SK-N-SH (cell line): ENCODE measurements at regions not wholly inside any gene's neighbourhood (a gene's known extent, or its start where the extent isn't known, plus 50 kb on each side); places are given as distances from the start of the nearest gene placed in this dataset.

Experiments used
- CTCF ChIA-PET: fragments of 300-600, 350-600 bp; formaldehyde crosslinking; extraction: SDS; loops from one replicate; lab custom pipeline; 2021; lab: Yijun Ruan, JAX
- POLR2A ChIA-PET: fragments of 350-600 bp; sonication (Branson Sonifier 250); formaldehyde crosslinking; extraction: SDS; loops from one replicate; lab custom pipeline; 2020; ENCODE audit warnings: antibody characterized with exemption, inconsistent platforms; lab: Yijun Ruan, JAX
- DNase-seq: peaks from one replicate; pipeline ENCODE4 v3.0.0; 2012
- H2AFZ ChIP-seq: fragments of 200-600 bp; sonication (generic); 2 replicates; pipeline ENCODE4 v1.8.1; 2016; ENCODE audit warnings: antibody characterized with exemption, mild to moderate bottlenecking, low read depth
- H3F3A ChIP-seq: fragments of 200-600 bp; sonication (generic); replicated peaks from 2 replicates; pipeline ENCODE3; 2016; ENCODE audit warnings: antibody characterized with exemption, mild to moderate bottlenecking; ENCODE audit not compliant: insufficient read depth
- H3K27ac ChIP-seq, 2 experiments: fragments of 200-500 bp in 1 of 2; fragments of 200-600 bp in 1 of 2; sonication (Bioruptor generic) in 1 of 2; sonication (generic), shearing (Covaris generic) in 1 of 2; 2 replicates each; pipeline versions ENCODE4 v1.5.1 to v1.6.1; 2014 to 2016; ENCODE audit warnings: low read depth in 2 of 2, inconsistent platforms in 1 of 2, low read length in 1 of 2, mild to moderate bottlenecking in 1 of 2, mixed read lengths in 1 of 2
- H3K27me3 ChIP-seq: fragments of 200-600 bp; sonication (generic), shearing (Covaris generic); 2 replicates; pipeline ENCODE4 v1.6.1; 2016; ENCODE audit warnings: mixed run types; ENCODE audit not compliant: insufficient read depth
- H3K36me3 ChIP-seq, 2 experiments: fragments of 200-500 bp in 1 of 2; fragments of 200-600 bp in 1 of 2; sonication (Bioruptor generic) in 1 of 2; sonication (generic) in 1 of 2; replicated peaks in 1 of 2; 2 replicates each; pipeline versions ENCODE3 to v1.5.1; 2014 to 2016; ENCODE audit warnings: low read length in 1 of 2, mild to moderate bottlenecking in 1 of 2; ENCODE audit not compliant: insufficient read depth in 2 of 2, control insufficient read depth in 1 of 2
- H3K4me1 ChIP-seq, 2 experiments: fragments of 200-500 bp in 1 of 2; fragments of 200-600 bp in 1 of 2; sonication (Bioruptor generic) in 1 of 2; sonication (generic), shearing (Covaris generic) in 1 of 2; 2 replicates each; pipeline versions ENCODE4 v1.5.1 to v1.6.1; 2014 to 2016; ENCODE audit warnings: low read depth in 1 of 2, low read length in 1 of 2, mixed run types in 1 of 2; ENCODE audit not compliant: insufficient read depth in 2 of 2, control insufficient read depth in 1 of 2
- H3K4me2 ChIP-seq: fragments of 200-600 bp; sonication (generic), shearing (Covaris generic); 2 replicates; pipeline ENCODE4 v1.6.1; 2017; ENCODE audit warnings: mixed run types
- H3K4me3 ChIP-seq, 2 experiments: fragments of 200-500 bp in 1 of 2; fragments of 200-600 bp in 1 of 2; sonication (Bioruptor generic) in 1 of 2; sonication (generic), shearing (Covaris generic) in 1 of 2; 2 replicates each; pipeline versions ENCODE4 v1.5.1 to v1.8.1; 2014 to 2016; ENCODE audit warnings: low read depth in 2 of 2, inconsistent platforms in 1 of 2, low read length in 1 of 2, mild to moderate bottlenecking in 1 of 2, mixed read lengths in 1 of 2, moderate library complexity in 1 of 2
- H3K79me2 ChIP-seq: fragments of 200-600 bp; sonication (generic); 2 replicates; pipeline ENCODE4 v1.8.1; 2017; ENCODE audit warnings: mild to moderate bottlenecking; ENCODE audit not compliant: insufficient read depth
- H3K9ac ChIP-seq: fragments of 200-600 bp; sonication (generic); 2 replicates; pipeline ENCODE4 v1.6.1; 2017; ENCODE audit warnings: mixed run types
- H3K9me2 ChIP-seq: fragments of 200-600 bp; sonication (generic); 2 replicates; pipeline ENCODE4 v1.6.1; 2017; ENCODE audit warnings: mixed run types
- H3K9me3 ChIP-seq: fragments of 200-600 bp; sonication (generic); 2 replicates; pipeline ENCODE4 v1.6.1; 2017; ENCODE audit warnings: mixed run types, mild to moderate bottlenecking, moderate library complexity
- H4K20me1 ChIP-seq: fragments of 200-600 bp; sonication (generic); 2 replicates; pipeline ENCODE4 v1.6.1; 2017; ENCODE audit warnings: mild to moderate bottlenecking, mixed run types; ENCODE audit not compliant: insufficient read depth
- CTCF ChIP-seq: fragments of 200-600 bp; sonication (generic); IDR thresholded peaks from 2 replicates; pipeline ENCODE4 v1.6.1; 2017; ENCODE audit warnings: antibody characterized with exemption, mild to moderate bottlenecking, moderate library complexity
- ELF1 ChIP-seq: IDR thresholded peaks from 2 replicates; pipeline ENCODE4 v1.4.0; 2012
- FOSL2 ChIP-seq: IDR thresholded peaks from 2 replicates; pipeline ENCODE4 v1.4.0; 2012; ENCODE audit warnings: low read depth, mild to moderate bottlenecking, moderate library complexity, borderline replicate concordance
- FOXJ3 ChIP-seq: sonication (generic); formaldehyde crosslinking; IDR thresholded peaks from 2 replicates; pipeline ENCODE4 v1.5.1; 2020; ENCODE audit warnings: mild to moderate bottlenecking, missing genetic modification reagents
- GATA2 ChIP-seq: sonication (generic); formaldehyde crosslinking; IDR thresholded peaks from 2 replicates; pipeline ENCODE4 v1.5.0; 2020; ENCODE audit warnings: mild to moderate bottlenecking, missing genetic modification reagents
- JUND ChIP-seq: IDR thresholded peaks from 2 replicates; pipeline ENCODE4 v1.4.0; 2012
- MAX ChIP-seq: IDR thresholded peaks from 2 replicates; pipeline ENCODE4 v1.4.0; 2012; ENCODE audit warnings: low read depth
- MEF2A ChIP-seq: IDR thresholded peaks from 2 replicates; pipeline ENCODE4 v1.4.0; 2012; ENCODE audit warnings: low read depth, borderline replicate concordance
- MXI1 ChIP-seq: IDR thresholded peaks from 2 replicates; pipeline ENCODE4 v1.6.1; 2012; ENCODE audit warnings: mild to moderate bottlenecking, low read depth, low read length, improper control_type of control experiment
- POLR2AphosphoS5 ChIP-seq: IDR thresholded peaks from 2 replicates; pipeline ENCODE4 v1.6.1; 2012; ENCODE audit warnings: low read depth, low read length
- RCOR1 ChIP-seq: fragments of 150-350 bp; IDR thresholded peaks from 2 replicates; pipeline ENCODE4 v1.6.1; 2017; ENCODE audit warnings: antibody characterized with exemption, low read length
- REST ChIP-seq: IDR thresholded peaks from 2 replicates; pipeline ENCODE4 v1.6.1; 2012; ENCODE audit warnings: mild to moderate bottlenecking, low read depth, low read length, moderate library complexity
- RFX5 ChIP-seq: IDR thresholded peaks from 2 replicates; pipeline ENCODE4 v1.6.1; 2012; ENCODE audit warnings: mild to moderate bottlenecking, improper control_type of control experiment, low read length
- SMC3 ChIP-seq: IDR thresholded peaks from 2 replicates; pipeline ENCODE4 v1.6.1; 2012; ENCODE audit warnings: low read depth, low read length, improper control_type of control experiment
- TAF1 ChIP-seq: IDR thresholded peaks from 2 replicates; pipeline ENCODE4 v1.6.1; 2012; ENCODE audit warnings: low read depth, mild to moderate bottlenecking, low read length, moderate library complexity, borderline replicate concordance
- TEAD4 ChIP-seq: IDR thresholded peaks from 2 replicates; pipeline ENCODE4 v1.4.0; 2012; ENCODE audit warnings: mild to moderate bottlenecking, borderline replicate concordance; ENCODE audit not compliant: insufficient read depth
- YY1 ChIP-seq: IDR thresholded peaks from 2 replicates; pipeline ENCODE4 v1.4.0; 2012; ENCODE audit warnings: low read depth, mild to moderate bottlenecking
- ZBTB33 ChIP-seq: IDR thresholded peaks from 2 replicates; pipeline ENCODE4 v1.4.0; 2012; ENCODE audit warnings: low read depth, borderline replicate concordance
- WGBS: methylation state at CpG from one replicate; pipeline ENCODE4 v1.1.6; 2017; ENCODE audit warnings: low lambda C conversion rate; 5-methylcytosine and 5-hydroxymethylcytosine counted together

GRCh38 chrX:82333575-82333974 is 1131.7 kb downstream of the SH3BGRL start:
- H3K4me1 ChIP-seq, result no peaks in the 10 kb centered on the region
- H3K36me3 ChIP-seq, result no peaks in the 10 kb centered on the region
- H3K79me2 ChIP-seq, result no peaks in the 10 kb centered on the region
- no peak for TF ChIP-seq TEAD4
- no peak for TF ChIP-seq TAF1
- no peak for TF ChIP-seq FOSL2
- TF ChIP-seq CTCF, result no peak
- TF ChIP-seq GATA2 (CRISPR knock-in tag), result no peak
- no peak for TF ChIP-seq REST
- no peak for TF ChIP-seq JUND
- no peak for TF ChIP-seq MEF2A
- ChIA-PET CTCF (no interaction called here), POLR2A (no interaction called here)
- no peaks in the 10 kb centered on the region for H3K9me2 ChIP-seq
- H2AFZ ChIP-seq, result no peak overlapping the region
- no peak overlapping the region for H3K4me2 ChIP-seq
- H3K4me3 ChIP-seq, result no peak overlapping the region
- no peaks in the 10 kb centered on the region for H3F3A ChIP-seq
- H3K27ac ChIP-seq, result no peak overlapping the region
- DNase-seq, result no peak
- 4% methylated on average over 1 of the region's 1 CpG for WGBS
- no peaks in the 10 kb centered on the region for H4K20me1 ChIP-seq
- H3K9me3 ChIP-seq, result no peaks in the 10 kb centered on the region
- H3K9ac ChIP-seq, result no peak overlapping the region
- H3K27me3 ChIP-seq, result no peaks in the 10 kb centered on the region

- Histone ChIP-seq H3K9me2 (0 out of 2 replicates have a peak, but pooled peaks cover 2% of the 10 kb centered on the region), H3K36me3 (no peaks in the 10 kb centered on the region), H3K79me2 (no peaks in the 10 kb centered on the region), H3K4me1 (no peaks in the 10 kb centered on the region), H3K27me3 (no peaks in the 10 kb centered on the region), H3F3A (no peaks in the 10 kb centered on the region), H3K4me2 (no peak overlapping the region), H2AFZ (no peak overlapping the region), H3K4me3 (no peak overlapping the region), H3K9me3 (no peaks in the 10 kb centered on the region), H3K27ac (no peak overlapping the region), H3K9ac (no peak overlapping the region), H4K20me1 (no peaks in the 10 kb centered on the region)
- DNase-seq, result no peak
- ChIA-PET POLR2A (no interaction called here), CTCF (no interaction called here)
- 0% methylated on average over 1 of the region's 1 CpG for WGBS
- no peak for TF ChIP-seq POLR2AphosphoS5
- TF ChIP-seq GATA2 (CRISPR knock-in tag), result no peak
- no peak for TF ChIP-seq ELF1
- no peak for TF ChIP-seq FOXJ3
- no peak for TF ChIP-seq MXI1
- TF ChIP-seq RCOR1, result no peak
- no peak for TF ChIP-seq REST
- no peak for TF ChIP-seq RFX5
- TF ChIP-seq YY1, result no peak
- TF ChIP-seq MAX, result no peak
- no peak for TF ChIP-seq SMC3
- TF ChIP-seq ZBTB33, result no peak
Measured at GRCh38 chrX:82335772-82336171, 1133.9 kb downstream of the SH3BGRL start.
